Thymus (tissue), 11 donors: ENCODE measurements at regions not wholly inside any gene's neighbourhood (a gene's known extent, or its start where the extent isn't known, plus 50 kb on each side); places are given as distances from the start of the nearest gene placed in this dataset.

Source experiments
- DNase-seq, 9 donors: peaks; one replicate each; pipeline ENCODE4 v3.0.0-alpha.2; 2013; ENCODE audit warnings: low spot score in 9 of 9, low read depth in 6 of 9, missing footprints in 1 of 9
- H3K27ac ChIP-seq, 2 donors: one replicate each; pipeline ENCODE4 v1.5.1; 2013; ENCODE audit warnings: control low read depth in 1 of 2, low read depth in 1 of 2, low read length in 1 of 2, mild to moderate bottlenecking in 1 of 2, moderate library complexity in 1 of 2
- H3K27me3 ChIP-seq, 2 donors: one replicate each; pipeline ENCODE4 v1.5.1; 2013; ENCODE audit warnings: low read length in 1 of 2; ENCODE audit not compliant: control insufficient read depth in 2 of 2, insufficient read depth in 1 of 2
- H3K36me3 ChIP-seq, 2 donors: one replicate each; pipeline ENCODE4 v1.5.1; 2013; ENCODE audit warnings: low read length in 1 of 2, mild to moderate bottlenecking in 1 of 2, moderate library complexity in 1 of 2; ENCODE audit not compliant: control insufficient read depth in 2 of 2, insufficient read depth in 2 of 2
- H3K4me1 ChIP-seq, 2 donors: one replicate each; pipeline ENCODE4 v1.5.1; 2013; ENCODE audit warnings: low read length in 2 of 2; ENCODE audit not compliant: control insufficient read depth in 2 of 2, insufficient read depth in 2 of 2
- H3K4me3 ChIP-seq, 2 donors: one replicate each; pipeline ENCODE4 v1.5.1; 2013; ENCODE audit warnings: low read length in 2 of 2, control low read depth in 1 of 2, mild to moderate bottlenecking in 1 of 2
- H3K9me3 ChIP-seq, 2 donors: one replicate each; pipeline ENCODE4 v1.5.1; 2013; ENCODE audit warnings: low read length in 1 of 2, mild to moderate bottlenecking in 1 of 2; ENCODE audit not compliant: control insufficient read depth in 2 of 2, insufficient read depth in 1 of 2
- WGBS: extraction: QIAGEN DNeasy Blood & Tissue Kit; methylation state at CpG from one replicate; pipeline ENCODE4 v1.1.7; 2013; 5-methylcytosine and 5-hydroxymethylcytosine counted together
- donor health status: healthy.

DNA sequence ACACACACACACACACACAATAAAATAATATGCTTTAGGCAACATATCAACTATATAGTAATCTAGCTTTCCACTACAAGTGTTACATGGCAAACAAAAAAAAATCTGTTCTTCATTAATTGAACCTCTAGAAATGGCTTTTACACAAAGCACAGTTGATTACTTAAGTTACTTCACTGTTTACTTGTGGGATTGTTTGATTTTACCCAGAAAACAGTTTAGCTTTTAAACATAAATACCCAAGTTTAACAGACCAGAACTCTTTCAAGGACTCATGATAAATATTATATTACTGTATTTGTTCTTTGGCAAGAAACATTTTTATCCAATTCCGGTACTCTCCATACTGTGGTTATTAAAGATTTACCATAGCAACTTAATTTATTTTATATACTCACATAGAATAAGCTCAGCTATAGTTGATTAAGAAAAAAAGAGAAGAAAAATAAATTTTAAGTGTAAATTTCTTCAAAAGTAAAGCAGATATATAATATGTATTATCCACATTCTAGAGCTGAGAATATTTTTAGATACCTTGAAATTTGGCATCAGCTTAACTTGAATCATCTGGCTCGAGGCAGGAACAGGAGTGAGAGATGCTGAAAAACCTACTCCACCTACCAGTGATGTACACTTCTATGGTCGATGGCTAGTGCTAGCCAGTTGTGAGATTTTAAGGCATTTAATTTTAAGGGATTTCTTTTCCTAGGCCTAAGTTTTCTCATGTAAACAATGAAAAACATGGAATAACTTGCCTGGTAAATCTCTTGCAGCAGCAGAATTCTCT, 126.0 kb downstream of the BTG1 start:
- Histone ChIP-seq H3K27ac (no peak overlapping the region), H3K4me1 (peaks cover 0 to 9% of the 10 kb centered on the region in 2 donors), H3K36me3 (no peaks in the 10 kb centered on the region), H3K9me3 (no peaks in the 10 kb centered on the region), H3K4me3 (no peak overlapping the region), H3K27me3 (no peaks in the 10 kb centered on the region)
- WGBS = 95% methylated on average over 3 of the region's 3 CpGs
- DNase-seq = no peak

DNA sequence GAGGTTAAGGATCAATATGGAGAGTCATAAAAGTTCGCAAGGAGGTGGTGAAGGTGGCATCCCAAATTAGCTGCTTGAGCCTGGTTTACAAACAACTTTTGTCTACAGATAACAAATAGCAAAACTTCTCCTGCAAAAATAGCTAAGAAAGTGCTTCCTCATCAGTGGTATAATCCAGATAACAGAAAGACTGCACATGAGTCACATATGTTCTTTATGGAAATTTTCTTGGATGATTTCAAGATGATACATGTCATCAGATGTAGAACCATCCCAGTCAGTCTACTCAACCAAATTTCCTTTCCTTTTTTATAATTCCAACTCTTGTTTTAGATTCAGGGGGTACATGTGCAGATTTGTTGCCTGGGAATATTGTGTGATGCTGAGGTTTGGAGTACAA, 133.0 kb downstream of the BTG1 start:
- 100% methylated on average over 1 of the region's 1 CpG for WGBS
- no peaks in the 10 kb centered on the region for H3K27me3 ChIP-seq

DNA sequence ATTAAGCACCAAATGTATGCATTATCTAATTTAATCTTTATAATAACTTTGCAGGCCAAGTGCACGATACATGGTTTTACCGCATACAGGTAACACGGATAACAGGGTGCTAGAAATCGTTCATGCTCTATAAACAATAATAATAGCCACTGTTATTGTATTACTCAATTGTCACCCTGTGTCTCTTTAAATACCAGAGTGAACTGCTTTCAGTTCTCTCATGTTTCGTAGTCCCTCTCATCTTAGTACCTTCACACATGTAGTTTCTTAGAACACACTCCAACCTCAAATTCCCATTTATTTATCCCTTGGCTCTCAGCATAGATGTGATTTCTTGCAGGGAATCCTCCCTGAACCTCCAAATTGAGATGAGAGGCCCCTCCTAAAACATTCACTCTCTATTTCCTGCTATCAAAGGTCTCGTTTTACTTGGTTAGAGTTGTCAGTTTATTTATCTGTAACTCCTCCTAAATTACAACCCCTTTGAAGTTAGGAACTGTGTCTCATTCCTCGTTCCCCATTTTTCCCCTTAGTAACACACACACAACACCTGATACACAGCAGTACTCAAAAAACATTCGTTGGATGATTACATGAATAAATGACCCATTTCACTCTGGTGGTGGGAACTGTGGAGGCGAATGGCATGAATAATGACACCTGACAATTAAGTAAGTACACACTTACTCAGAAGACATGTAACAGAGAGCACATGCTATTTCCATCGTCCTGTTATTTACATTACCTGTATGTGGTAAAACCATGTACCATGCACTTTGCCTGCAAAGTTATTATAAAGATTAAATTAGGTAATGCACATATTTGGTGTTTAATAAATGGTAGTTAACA, 134.6 kb downstream of the BTG1 start:
- peak overlapping the region in 1 of 2 donors; percentile 22 for H3K27ac ChIP-seq
- peak in 1 of 9 donors; percentile 57 for DNase-seq
- no peaks in the 10 kb centered on the region for H3K9me3 ChIP-seq
- H3K4me1 ChIP-seq = peaks cover 9 to 17% of the 10 kb centered on the region in 2 donors
- 53% methylated on average over 10 of the region's 10 CpGs for WGBS
- no peak overlapping the region for H3K4me3 ChIP-seq
- no peaks in the 10 kb centered on the region for H3K27me3 ChIP-seq
- H3K36me3 ChIP-seq = no peaks in the 10 kb centered on the region

More for the DNA sequence above, 133.0 kb downstream of the BTG1 start:
- H3K4me1 ChIP-seq = peaks cover 9 to 17% of the 10 kb centered on the region in 2 donors
- H3K4me3 ChIP-seq = no peak overlapping the region
- H3K9me3 ChIP-seq = no peaks in the 10 kb centered on the region
- H3K27ac ChIP-seq = no peak overlapping the region
- DNase-seq = no peak
- no peaks in the 10 kb centered on the region for H3K36me3 ChIP-seq

DNA sequence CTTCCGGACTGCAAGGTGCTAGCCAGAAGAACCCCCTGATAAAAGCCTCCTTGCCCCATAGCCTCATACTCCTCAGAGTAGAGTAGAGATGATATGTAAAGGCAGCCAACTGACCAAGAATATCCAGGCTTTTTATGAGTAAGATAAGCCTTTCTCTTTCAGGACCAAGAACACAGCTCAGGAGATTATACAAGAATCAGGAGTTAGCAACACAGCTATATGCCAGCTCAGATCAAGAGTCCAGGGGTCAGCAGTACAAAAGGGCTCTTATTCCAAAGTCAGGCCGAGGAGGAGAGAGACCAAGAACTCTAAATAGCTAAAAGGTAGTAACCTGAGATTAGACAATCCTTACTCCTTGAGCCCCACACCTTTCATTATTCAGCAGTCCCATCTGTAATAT, 135.3 kb downstream of the BTG1 start:
- Histone ChIP-seq H3K4me1 (peaks cover 9 to 17% of the 10 kb centered on the region in 2 donors), H3K36me3 (no peaks in the 10 kb centered on the region), H3K27ac (no peak overlapping the region), H3K4me3 (no peak overlapping the region), H3K27me3 (no peaks in the 10 kb centered on the region), H3K9me3 (no peaks in the 10 kb centered on the region)
- no peak for DNase-seq
- WGBS = 96% methylated on average over 2 of the region's 2 CpGs

DNA sequence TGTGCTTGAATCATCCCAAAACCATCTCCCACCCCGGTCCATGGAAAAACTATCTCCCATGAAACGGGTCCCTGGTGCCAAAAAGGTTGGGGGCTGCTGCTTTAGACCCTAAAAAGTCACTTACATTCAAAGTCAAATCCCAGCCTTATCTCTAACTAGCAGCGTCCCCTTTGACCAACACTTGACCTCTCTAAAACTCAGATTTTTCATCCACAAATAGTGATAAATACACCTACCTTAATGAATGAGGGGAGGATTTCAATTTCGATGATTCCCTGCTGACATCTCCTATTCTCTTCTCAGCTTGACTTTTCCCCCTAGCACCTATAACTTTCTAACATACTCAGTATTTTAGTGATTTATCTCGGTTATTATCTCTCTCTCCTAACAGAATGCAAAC, 137.3 kb downstream of the BTG1 start:
- 98% methylated on average over 5 of the region's 5 CpGs for WGBS
- no peak for DNase-seq
- H3K27ac ChIP-seq = no peak overlapping the region
- H3K9me3 ChIP-seq = no peaks in the 10 kb centered on the region
- no peaks in the 10 kb centered on the region for H3K36me3 ChIP-seq
- peaks cover 9 to 17% of the 10 kb centered on the region in 2 donors for H3K4me1 ChIP-seq
- H3K4me3 ChIP-seq = no peak overlapping the region
- no peaks in the 10 kb centered on the region for H3K27me3 ChIP-seq

DNA sequence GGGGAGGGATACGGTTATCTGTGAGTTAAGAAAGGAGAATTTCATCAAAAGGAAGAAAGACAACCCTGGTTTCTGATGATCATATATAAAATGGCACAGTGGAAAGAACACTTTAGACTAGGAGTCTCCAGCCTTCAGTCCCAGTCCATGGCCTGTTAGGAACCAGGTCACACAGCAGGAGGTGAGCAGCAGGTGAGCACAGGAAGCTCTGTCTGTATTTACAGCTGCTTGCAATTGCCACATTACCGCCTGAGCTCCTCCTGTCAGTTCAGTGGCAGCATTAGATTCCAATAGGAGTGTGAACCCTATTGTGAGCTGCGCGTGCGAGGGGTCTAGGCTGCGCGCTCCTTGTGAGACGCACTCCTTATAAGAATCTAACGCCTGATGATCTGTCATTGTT, 137.9 kb downstream of the BTG1 start:
- Histone ChIP-seq H3K4me3 (no peak overlapping the region), H3K9me3 (no peaks in the 10 kb centered on the region), H3K27me3 (no peaks in the 10 kb centered on the region), H3K36me3 (no peaks in the 10 kb centered on the region), H3K27ac (no peak overlapping the region), H3K4me1 (peaks cover 9 to 17% of the 10 kb centered on the region in 2 donors)
- DNase-seq = peak in 3 of 9 donors; percentile 17 to 35 (median 20)
- 98% methylated on average over 9 of the region's 9 CpGs for WGBS

DNA sequence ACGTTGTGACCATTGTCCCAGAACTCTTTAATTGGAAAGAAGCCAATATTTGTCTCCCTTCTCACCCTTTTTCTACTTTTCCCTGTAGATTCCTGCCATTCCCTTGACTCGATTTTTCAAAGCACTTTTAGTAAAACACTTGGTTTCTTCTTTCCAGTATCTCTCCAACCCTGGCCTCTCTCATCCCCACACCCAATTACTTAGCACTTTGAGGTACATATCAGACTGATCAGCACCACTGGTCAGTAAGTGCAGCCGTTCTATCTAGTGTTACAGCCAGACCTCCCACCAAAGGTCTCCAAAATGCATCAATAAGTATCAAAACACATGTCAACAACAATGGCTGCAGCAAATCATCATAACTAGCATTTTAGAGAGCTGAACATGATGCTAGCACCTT, 141.9 kb downstream of the BTG1 start:
- peaks cover 0 to 7% of the 10 kb centered on the region in 2 donors for H3K4me1 ChIP-seq
- no peaks in the 10 kb centered on the region for H3K27me3 ChIP-seq
- no peak for DNase-seq
- H3K27ac ChIP-seq = no peak overlapping the region
- H3K4me3 ChIP-seq = no peak overlapping the region
- no peaks in the 10 kb centered on the region for H3K9me3 ChIP-seq
- H3K36me3 ChIP-seq = no peaks in the 10 kb centered on the region
- 93% methylated on average over 3 of the region's 3 CpGs for WGBS

DNA sequence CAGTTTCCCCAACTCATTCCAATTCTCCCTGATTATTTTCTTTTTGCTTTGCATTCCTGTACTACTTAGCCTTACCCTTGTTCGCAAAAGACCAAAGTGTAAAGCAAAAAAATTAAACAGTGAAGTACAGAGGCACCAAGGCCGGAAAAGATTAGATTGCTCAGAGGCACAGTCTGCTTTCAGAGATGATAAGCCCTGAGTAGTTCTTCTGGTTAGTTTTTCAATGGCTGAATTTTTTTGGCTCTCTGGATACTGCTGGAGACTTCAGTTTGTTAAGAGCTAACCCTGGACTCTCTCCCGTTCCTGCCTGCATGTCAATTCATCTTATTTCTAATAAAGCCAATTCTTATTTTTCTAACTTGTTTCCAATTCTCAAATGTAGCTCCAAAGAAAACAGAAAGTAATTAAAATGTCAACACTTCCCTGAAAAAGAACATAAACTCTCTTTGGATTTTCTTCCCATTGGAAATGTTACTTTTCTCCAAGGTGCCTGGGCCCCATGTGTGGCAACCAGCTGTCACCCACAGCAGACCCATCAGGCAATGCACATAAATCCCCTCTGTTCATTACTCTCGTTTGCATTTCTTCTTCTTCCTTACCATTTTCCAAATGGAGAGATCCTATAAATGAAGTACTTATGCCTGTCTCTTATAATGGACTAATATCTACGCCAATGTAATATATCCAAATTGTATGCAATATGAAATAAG, 142.8 kb downstream of the BTG1 start:
- no peaks in the 10 kb centered on the region for H3K36me3 ChIP-seq
- H3K27ac ChIP-seq = no peak overlapping the region
- peaks cover 0 to 6% of the 10 kb centered on the region in 2 donors for H3K4me1 ChIP-seq
- H3K4me3 ChIP-seq = no peak overlapping the region
- DNase-seq = no peak
- no peaks in the 10 kb centered on the region for H3K9me3 ChIP-seq
- WGBS = 97% methylated on average over 5 of the region's 5 CpGs
- H3K27me3 ChIP-seq = no peaks in the 10 kb centered on the region
